GM21447 (cell line): ENCODE measurements at regions not wholly inside any gene's neighbourhood (a gene's known extent, or its start where the extent isn't known, plus 50 kb on each side); places are given as distances from the start of the nearest gene placed in this dataset.
"Not testable (repeated sequence)": the region's sequence is repeated elsewhere in the genome, so short reads cannot be mapped to it uniquely, and the experiment has no call there.

Source experiments
- ATAC-seq: cut with Tn5 transposase; IDR thresholded peaks from one replicate; pipeline ENCODE4 v1.9.1; 2021; ENCODE audit not compliant: unreplicated experiment

GRCh38 chr1:118828038-118828437 is 160.1 kb downstream of the TBX15 start:
- ATAC-seq = no peak

DNA sequence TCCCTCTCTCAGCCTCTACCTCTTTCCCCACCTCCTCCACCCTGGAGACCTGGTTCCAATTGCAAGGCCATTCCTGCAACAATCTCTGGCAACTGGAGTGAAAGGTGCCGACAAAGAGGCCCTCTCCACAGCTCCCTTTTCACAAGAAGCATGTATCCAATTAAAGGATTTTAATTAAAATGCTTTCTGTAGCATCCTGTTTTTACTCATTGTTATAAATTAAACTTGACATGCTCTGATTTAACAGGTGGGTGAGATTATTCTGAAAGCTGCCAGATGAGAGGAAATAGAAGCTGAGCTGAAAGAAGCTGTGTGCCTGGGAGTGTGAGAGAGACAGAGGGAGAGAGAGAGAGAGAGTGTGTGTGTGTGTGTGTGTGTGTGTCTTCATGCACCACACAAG is 160.5 kb downstream of the TBX15 start:
- no peak for ATAC-seq

- no peak for ATAC-seq
Observed at GRCh38 chr1:118827207-118827606, 160.9 kb downstream of the TBX15 start.

- ATAC-seq = no peak
Observed at GRCh38 chr1:118826669-118827068, 161.5 kb downstream of the TBX15 start.

DNA sequence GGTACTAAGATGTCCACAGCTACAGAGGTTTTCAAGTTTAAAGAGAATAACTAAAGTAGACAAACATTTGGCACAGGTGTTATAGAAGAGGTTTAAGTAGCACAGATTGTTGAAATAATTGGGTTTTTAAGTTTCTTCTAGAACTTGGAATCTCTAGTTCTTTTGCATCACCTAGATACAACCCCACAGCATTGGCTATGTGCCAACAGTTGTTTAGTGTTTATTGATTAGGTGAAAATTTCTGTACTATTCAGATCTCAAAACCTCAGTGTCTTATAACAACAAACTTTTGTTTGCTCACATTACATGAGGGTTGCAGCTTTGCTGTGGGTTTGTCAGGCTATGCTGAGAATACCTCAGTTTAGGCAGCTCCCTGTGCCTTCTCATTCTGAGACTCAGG is 162.5 kb downstream of the TBX15 start:
- ATAC-seq = no peak

- no peak for ATAC-seq
Observed at GRCh38 chr1:118821801-118822200, 166.3 kb downstream of the TBX15 start.

DNA sequence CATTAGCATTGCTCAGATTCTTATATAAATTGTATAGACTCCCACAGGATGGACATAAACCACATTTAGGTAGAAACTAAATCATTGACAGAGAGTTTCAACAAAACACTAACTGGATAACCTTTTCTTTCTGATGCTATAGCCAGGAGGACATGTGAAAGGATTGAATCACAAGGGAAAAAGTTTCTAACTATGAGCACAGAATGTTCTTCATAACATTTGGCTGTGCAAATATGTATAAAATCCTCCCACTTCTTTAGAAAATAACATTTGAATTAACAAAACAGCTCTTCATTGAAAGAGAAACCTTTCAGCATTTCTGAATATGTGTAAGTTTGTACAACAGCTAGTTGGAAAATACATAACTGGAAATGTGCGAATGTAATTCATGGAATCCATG is 167.3 kb downstream of the TBX15 start:
- ATAC-seq = no peak

GRCh38 chr1:118815909-118816308 is 172.2 kb downstream of the TBX15 start:
- no peak for ATAC-seq

DNA sequence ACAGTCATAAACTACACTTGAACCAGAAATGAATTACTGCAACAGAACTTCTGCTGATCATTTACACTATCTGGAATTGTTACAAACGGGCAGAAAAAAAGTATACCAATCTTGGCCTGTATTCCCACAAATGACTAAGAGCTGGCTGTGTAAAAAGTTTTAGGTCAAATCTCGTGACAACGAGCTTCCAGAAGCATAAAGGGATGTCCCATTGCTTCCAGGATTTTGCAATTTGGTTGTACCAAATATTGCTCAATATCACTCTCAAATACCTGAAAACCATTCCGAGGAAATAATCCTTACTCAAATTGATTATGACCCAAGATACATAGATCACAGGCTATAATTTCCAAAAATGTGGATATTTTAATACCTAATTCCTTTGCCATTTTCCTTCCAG is 175.6 kb downstream of the TBX15 start:
- ATAC-seq = no peak

DNA sequence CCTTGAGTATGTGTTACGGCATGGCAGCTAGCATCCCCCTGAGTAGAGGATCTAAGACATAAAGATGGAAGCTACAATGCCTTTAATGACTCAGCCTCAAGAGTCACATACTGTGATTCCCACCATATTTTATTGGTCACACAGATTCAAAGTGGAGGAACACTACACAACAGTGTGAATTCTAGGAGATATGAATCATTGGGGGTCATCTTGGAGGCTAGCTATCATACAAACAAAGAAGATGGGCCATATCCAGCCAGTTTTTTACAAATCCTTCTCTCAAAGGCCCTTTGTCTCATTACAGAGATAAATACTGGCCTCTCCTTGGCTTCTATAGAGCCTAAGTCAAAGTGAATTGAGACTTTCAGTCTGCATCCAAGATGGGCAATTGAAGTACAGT is 177.0 kb downstream of the TBX15 start:
- ATAC-seq = no peak

DNA sequence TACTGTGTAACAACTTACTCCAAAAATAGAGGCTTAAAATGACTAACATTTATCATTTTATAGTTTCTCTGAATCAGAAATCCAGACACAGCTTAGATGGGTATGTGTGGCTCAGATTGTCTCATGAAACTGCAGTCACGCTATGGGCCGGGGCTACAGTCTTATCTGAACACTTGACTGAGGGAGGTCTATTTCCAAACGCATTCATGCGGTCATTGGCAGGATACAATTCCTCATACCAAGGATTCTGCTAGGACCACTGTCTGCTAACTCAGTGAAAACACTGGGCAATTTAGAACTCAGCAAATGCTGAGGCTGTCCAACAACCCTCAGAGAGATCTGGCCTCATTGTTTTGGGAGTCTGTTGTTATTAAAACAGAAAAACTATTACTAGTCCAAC is 178.6 kb downstream of the TBX15 start:
- ATAC-seq = no peak

DNA sequence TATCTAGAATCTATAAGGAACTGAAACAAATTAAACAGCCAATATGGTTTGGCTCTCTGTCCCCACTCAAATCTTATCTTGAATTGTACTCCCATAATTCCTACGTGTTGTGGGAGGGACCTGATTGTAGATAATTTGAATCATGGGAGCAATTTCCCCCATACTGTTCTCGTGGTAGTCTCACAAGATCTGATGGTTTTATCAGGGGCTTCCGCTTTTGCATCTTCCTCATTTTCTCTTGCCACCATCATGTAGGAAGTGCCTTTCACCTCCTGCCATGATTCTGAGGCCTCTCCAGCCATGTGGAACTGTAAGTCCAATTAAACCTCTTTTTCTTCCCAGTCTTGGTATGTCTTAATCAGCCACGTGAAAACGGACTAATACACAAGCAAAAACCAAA is 185.0 kb downstream of the TBX15 start:
- ATAC-seq = not testable (repeated sequence)

GRCh38 chr1:118791094-118791691 is 196.9 kb downstream of the TBX15 start:
- no peak for ATAC-seq

- ATAC-seq = no peak
Observed at GRCh38 chr1:118788463-118788862, 199.7 kb downstream of the TBX15 start.

GRCh38 chr1:118786454-118787155 is 201.5 kb downstream of the TBX15 start:
- ATAC-seq = no peak

GRCh38 chr1:118785246-118785645 is 202.9 kb downstream of the TBX15 start:
- ATAC-seq = no peak

DNA sequence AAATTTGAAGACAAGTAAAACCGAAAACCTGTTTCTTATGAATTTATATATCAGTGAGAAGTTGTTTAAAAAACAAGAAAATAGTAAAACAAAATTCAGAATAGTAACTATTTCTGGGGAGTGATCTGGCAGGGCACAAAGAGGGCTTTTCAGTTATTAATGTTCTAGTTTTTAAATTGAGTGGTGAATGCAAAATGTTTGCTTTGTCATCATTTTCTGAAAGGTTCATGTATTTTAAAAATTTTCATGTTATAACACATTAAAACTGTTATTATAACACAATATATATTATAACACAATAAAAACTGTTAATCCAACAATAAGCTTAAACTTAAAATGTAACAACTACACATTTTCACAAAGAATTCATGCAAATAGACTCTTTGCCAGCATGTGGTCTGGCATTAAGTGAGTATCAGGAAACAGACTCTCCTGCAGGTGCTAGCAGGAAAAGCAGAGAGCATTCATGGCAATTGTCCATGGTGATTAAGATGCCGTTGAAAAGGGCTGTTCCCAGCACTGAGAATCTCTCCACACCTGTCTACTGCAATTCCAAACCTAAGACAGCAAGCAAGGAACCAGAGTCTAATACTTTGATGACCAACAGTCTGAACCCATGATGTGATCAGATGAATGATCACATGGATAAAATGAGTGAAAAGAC is 204.9 kb downstream of the TBX15 start:
- ATAC-seq = no peak

- no peak for ATAC-seq
Observed at GRCh38 chr1:118773656-118774055, 214.5 kb downstream of the TBX15 start.

DNA sequence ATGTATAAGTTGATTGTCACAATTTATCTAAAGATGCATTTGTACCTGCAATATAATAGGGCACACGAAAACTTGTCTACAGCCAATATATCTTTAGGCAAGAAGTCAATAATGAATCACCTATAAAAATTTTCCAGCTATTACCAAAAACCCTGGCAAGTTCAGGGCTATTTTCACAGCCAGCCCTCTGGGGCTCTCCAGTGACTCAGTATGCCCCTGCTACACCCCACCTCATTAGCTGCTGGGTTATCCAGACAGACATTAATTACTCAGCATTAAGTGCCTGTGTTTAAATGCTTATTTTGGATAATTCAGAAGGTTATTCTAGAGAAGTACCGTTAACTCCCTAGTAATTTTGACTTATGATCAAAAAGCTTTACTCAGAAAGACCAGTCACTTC is 220.2 kb downstream of the TBX15 start:
- ATAC-seq = no peak

DNA sequence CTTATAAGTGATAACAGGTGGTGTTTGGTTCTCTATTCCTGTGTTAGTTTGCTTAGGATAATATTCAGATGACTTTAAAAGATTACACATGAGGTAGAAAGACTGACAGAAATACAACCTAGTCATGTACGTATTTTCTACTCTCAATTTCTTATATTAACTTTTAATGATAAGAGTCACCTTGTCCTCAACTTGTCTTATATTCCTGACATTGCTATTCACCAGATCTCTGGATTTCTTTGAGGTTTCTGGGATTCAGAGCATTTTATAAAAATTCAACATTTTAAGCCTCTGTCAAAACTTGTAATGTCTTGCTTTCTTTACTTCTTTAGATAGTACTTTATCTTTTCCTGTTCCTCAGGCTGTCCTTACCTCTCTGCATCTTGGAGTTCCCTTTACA is 234.2 kb downstream of the TBX15 start:
- ATAC-seq = no peak

DNA sequence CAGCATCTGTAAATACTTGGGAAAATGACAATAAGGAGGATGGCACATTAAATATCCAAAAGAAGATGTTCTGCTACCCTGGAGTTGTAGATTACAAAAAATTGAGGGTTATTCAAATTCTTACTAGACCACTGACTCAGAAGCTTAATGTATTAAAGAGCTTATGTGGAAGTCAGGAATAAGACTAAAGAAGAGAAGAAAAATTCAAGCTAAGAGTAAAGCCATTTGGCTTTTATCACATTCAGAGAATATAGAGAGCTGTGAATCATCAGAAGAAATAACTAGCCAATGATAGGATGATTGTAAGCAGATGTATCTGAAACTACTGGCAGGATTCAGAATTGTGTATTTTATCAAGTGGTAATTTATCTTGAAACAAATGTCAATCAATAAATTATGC is 237.0 kb downstream of the TBX15 start:
- ATAC-seq = no peak

DNA sequence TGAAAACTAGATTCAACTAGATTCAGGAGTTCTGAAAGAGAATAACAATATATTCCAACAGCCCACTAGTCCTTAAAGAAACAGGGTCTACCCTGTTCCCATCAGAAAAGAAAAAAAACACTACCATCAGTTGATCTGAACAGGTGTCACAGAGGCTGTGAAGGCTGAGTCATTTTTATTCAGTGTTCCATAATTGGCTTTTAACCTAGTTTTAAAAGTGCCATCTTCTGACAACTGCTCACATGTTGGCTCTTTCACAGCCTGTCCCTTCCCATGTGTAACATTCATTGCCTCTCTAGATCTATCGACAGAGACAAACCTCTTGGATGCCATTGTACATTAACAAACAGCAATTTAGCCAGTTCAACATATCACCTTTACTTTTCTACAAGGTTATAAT is 243.7 kb downstream of the TBX15 start:
- no peak for ATAC-seq
